OCI-LY7 (cell line): ENCODE measurements at regions not wholly inside any gene's neighbourhood (a gene's known extent, or its start where the extent isn't known, plus 50 kb on each side); places are given as distances from the start of the nearest gene placed in this dataset.

Source experiments
- BruUV-seq: library from RNA; stranded (reverse); fragments of 400-500 nt; replicated peaks from 2 replicates; lab custom pipeline; 2021; lab: Mats Ljungman, UMichigan
- CTCF ChIA-PET: fragments of 300-600 bp; sonication (Branson Sonifier 250); formaldehyde crosslinking; loops from one replicate; lab custom pipeline; 2022; ENCODE audit warnings: antibody characterized with exemption; ENCODE audit not compliant: unreplicated experiment; lab: Charles Lee
- POLR2A ChIA-PET: fragments of 300-600 bp; sonication (Branson Sonifier 250); formaldehyde crosslinking; loops from one replicate; lab custom pipeline; 2022; ENCODE audit warnings: antibody characterized with exemption; lab: Charles Lee
- DNase-seq: peaks from one replicate; pipeline ENCODE4 v3.0.0-alpha.2; 2015; ENCODE audit warnings: low spot score
- H2AFZ ChIP-seq: fragments of 200-600 bp; sonication (generic), shearing (Covaris generic); 2 replicates; pipeline ENCODE4 v1.6.1; 2014; ENCODE audit warnings: mild to moderate bottlenecking, antibody characterized with exemption, low read length, moderate library complexity
- H3K27ac ChIP-seq: fragments of 200-600 bp; sonication (generic); 2 replicates; pipeline ENCODE4 v1.5.1; 2014; ENCODE audit warnings: mixed run types, low read depth, mild to moderate bottlenecking, moderate library complexity, low read length, inconsistent platforms; ENCODE audit not compliant: poor library complexity, severe bottlenecking
- H3K36me3 ChIP-seq: fragments of 200-600 bp; sonication (generic); 2 replicates; pipeline ENCODE4 v1.6.1; 2014; ENCODE audit warnings: mild to moderate bottlenecking, antibody characterized with exemption, low read length, moderate library complexity, mixed read lengths; ENCODE audit not compliant: insufficient read depth
- H3K4me1 ChIP-seq: fragments of 200-600 bp; sonication (generic); 2 replicates; pipeline ENCODE4 v1.5.1; 2014; ENCODE audit warnings: mild to moderate bottlenecking, low read length; ENCODE audit not compliant: insufficient read depth, poor library complexity, severe bottlenecking
- H3K4me2 ChIP-seq: fragments of 200-600 bp; sonication (generic); 2 replicates; pipeline ENCODE4 v1.6.1; 2014; ENCODE audit warnings: mild to moderate bottlenecking, low read length
- H3K4me3 ChIP-seq: fragments of 200-600 bp; sonication (generic); 2 replicates; pipeline ENCODE4 v1.5.1; 2014; ENCODE audit warnings: mild to moderate bottlenecking, low read depth, low read length; ENCODE audit not compliant: poor library complexity, severe bottlenecking
- H3K79me2 ChIP-seq: fragments of 200-600 bp; sonication (generic); 2 replicates; pipeline ENCODE4 v1.6.1; 2016; ENCODE audit warnings: low read depth, mild to moderate bottlenecking, low read length, moderate library complexity, mixed read lengths; ENCODE audit not compliant: insufficient read depth
- H3K9me2 ChIP-seq: fragments of 200-600 bp; sonication (generic); 2 replicates; pipeline ENCODE4 v1.6.1; 2016; ENCODE audit warnings: mild to moderate bottlenecking, low read length, mixed read lengths; ENCODE audit not compliant: insufficient read depth
- H3K9me3 ChIP-seq: fragments of 200-600 bp; sonication (generic); 2 replicates; pipeline ENCODE4 v1.6.1; 2014; ENCODE audit warnings: mild to moderate bottlenecking, mixed run types, low read length, mixed read lengths
- H4K20me1 ChIP-seq: fragments of 200-600 bp; sonication (generic); 2 replicates; pipeline ENCODE4 v1.6.1; 2014; ENCODE audit warnings: mild to moderate bottlenecking, antibody characterized with exemption, low read length, moderate library complexity, mixed read lengths; ENCODE audit not compliant: insufficient read depth
- CTCF ChIP-seq: fragments of 200-600 bp; sonication (generic); conservative IDR thresholded peaks from 2 replicates; pipeline ENCODE4 v1.5.1; 2014; ENCODE audit warnings: mild to moderate bottlenecking, antibody characterized with exemption, low read length, moderate library complexity, mixed read lengths
- EZH2phosphoT487 ChIP-seq: fragments of 200-600 bp; sonication (generic); IDR thresholded peaks from 2 replicates; pipeline ENCODE4 v1.6.1; 2018; ENCODE audit warnings: low read depth, borderline replicate concordance, mild to moderate bottlenecking, mixed run types, antibody characterized with exemption, low read length, moderate library complexity, mixed read lengths
- intact Hi-C: fragments of 100-400 bp; cut with micrococcal nuclease; formaldehyde crosslinking; loops from one replicate; pipeline ENCODE4 v1.10.0; 2022; ENCODE audit not compliant: unreplicated experiment

- H3K9me2 ChIP-seq, result no peaks in the 10 kb centered on the region
- CTCF ChIA-PET, result no interaction called here
- DNase-seq, result no peak
- no peak overlapping the region for H2AFZ ChIP-seq
- no peak overlapping the region for H3K4me3 ChIP-seq
- no peaks in the 10 kb centered on the region for H3K36me3 ChIP-seq
- H4K20me1 ChIP-seq, result no peaks in the 10 kb centered on the region
- H3K4me2 ChIP-seq, result no peak overlapping the region
- no peak for TF ChIP-seq EZH2phosphoT487
- no peak for TF ChIP-seq CTCF
- BruUV-seq, result no TSS peak
- intact Hi-C loops, result no loop called here
- H3K27ac ChIP-seq, result no peak overlapping the region
- H3K79me2 ChIP-seq, result no peaks in the 10 kb centered on the region
- H3K9me3 ChIP-seq, result no peaks in the 10 kb centered on the region
- peaks cover 25% of the 10 kb centered on the region for H3K4me1 ChIP-seq
- POLR2A ChIA-PET, result no interaction called here
These were observed 469.4 kb downstream of the PREX1 start for GRCh38 chr20:48358176-48359054.

- intact Hi-C loops, result no loop called here
- BruUV-seq, result no TSS peak
- no peak for DNase-seq
- H3K9me3 ChIP-seq, result no peaks in the 10 kb centered on the region
- no peaks in the 10 kb centered on the region for H3K9me2 ChIP-seq
- TF ChIP-seq CTCF (no peak), EZH2phosphoT487 (no peak)
- H3K4me2 ChIP-seq, result no peak overlapping the region
- H3K36me3 ChIP-seq, result no peaks in the 10 kb centered on the region
- H3K79me2 ChIP-seq, result no peaks in the 10 kb centered on the region
- no peaks in the 10 kb centered on the region for H4K20me1 ChIP-seq
- POLR2A ChIA-PET, result no interaction called here
- no peak overlapping the region for H3K27ac ChIP-seq
- H3K4me1 ChIP-seq, result peaks cover 25% of the 10 kb centered on the region
- no peak overlapping the region for H3K4me3 ChIP-seq
- CTCF ChIA-PET, result no interaction called here
- H2AFZ ChIP-seq, result no peak overlapping the region
These were observed 470.1 kb downstream of the PREX1 start for GRCh38 chr20:48357714-48358113.

GRCh38 chr20:48354903-48355302 lies 472.9 kb downstream of the PREX1 start:
- no peak for DNase-seq
- Histone ChIP-seq H3K36me3 (no peaks in the 10 kb centered on the region), H2AFZ (no peak overlapping the region), H3K4me1 (peaks cover 17% of the 10 kb centered on the region), H3K9me3 (no peaks in the 10 kb centered on the region), H3K79me2 (no peaks in the 10 kb centered on the region), H3K27ac (no peak overlapping the region), H3K4me2 (no peak overlapping the region), H3K4me3 (no peak overlapping the region), H4K20me1 (no peaks in the 10 kb centered on the region), H3K9me2 (no peaks in the 10 kb centered on the region)
- no TSS peak for BruUV-seq
- TF ChIP-seq CTCF (no peak), EZH2phosphoT487 (no peak)
- intact Hi-C loops, result no loop called here
- CTCF ChIA-PET, result no interaction called here
- POLR2A ChIA-PET, result no interaction called here
